Tibial artery (tissue), 4 donors: ENCODE measurements at regions not wholly inside any gene's neighbourhood (a gene's known extent, or its start where the extent isn't known, plus 50 kb on each side); places are given as distances from the start of the nearest gene placed in this dataset.

Source experiments
- DNase-seq, 2 donors: peaks; one replicate each; pipeline ENCODE4 v3.0.0-alpha.2; 2019
- H3K27ac ChIP-seq, 2 donors: fragments of 200-600 bp; sonication (generic) in 1 of 2; 1 replicate in 1 of 2; 2 replicates in 1 of 2; pipeline ENCODE4 v1.5.1; 2018 to 2019; ENCODE audit warnings: mild to moderate bottlenecking in 1 of 2
- H3K27me3 ChIP-seq, 2 donors: fragments of 200-600 bp; sonication (generic) in 1 of 2; one replicate each; pipeline versions ENCODE4 v1.5.1 to v1.6.0; 2016 to 2019
- H3K36me3 ChIP-seq, 3 donors: fragments of 200-600 bp; sonication (generic) in 2 of 3; one replicate each; pipeline ENCODE4 v1.5.1; 2016 to 2019; ENCODE audit warnings: mild to moderate bottlenecking in 2 of 3
- H3K4me1 ChIP-seq, 4 donors: fragments of 200-600 bp; sonication (generic) in 2 of 4; 1 replicate in 3 of 4; 2 replicates in 1 of 4; pipeline ENCODE4 v1.5.1; 2016 to 2019
- H3K4me3 ChIP-seq, 2 donors: fragments of 200-600 bp; sonication (generic) in 1 of 2; 1 replicate in 1 of 2; 2 replicates in 1 of 2; pipeline ENCODE4 v1.5.1; 2018 to 2019; ENCODE audit warnings: mild to moderate bottlenecking in 2 of 2
- H3K9me3 ChIP-seq, 3 donors: fragments of 200-600 bp; sonication (generic) in 1 of 3; one replicate each; pipeline ENCODE4 v1.5.1; 2016 to 2019
- intact Hi-C: fragments of 100-400 bp; cut with DNase I; formaldehyde crosslinking; loops from one replicate; pipeline ENCODE4 v1.15.0; 2023; ENCODE audit warnings: low total_unique reads
- TF ChIP-seq, protein P1 (sequence below), 2 experiments: fragments of 200-600 bp in 1 of 2; fragments of 450-650 bp in 1 of 2; IDR thresholded peaks; one replicate each; pipeline ENCODE4 v1.5.1; 2017 to 2019; ENCODE audit warnings: antibody characterized with exemption in 2 of 2, mild to moderate bottlenecking in 1 of 2, moderate library complexity in 1 of 2

DNA sequence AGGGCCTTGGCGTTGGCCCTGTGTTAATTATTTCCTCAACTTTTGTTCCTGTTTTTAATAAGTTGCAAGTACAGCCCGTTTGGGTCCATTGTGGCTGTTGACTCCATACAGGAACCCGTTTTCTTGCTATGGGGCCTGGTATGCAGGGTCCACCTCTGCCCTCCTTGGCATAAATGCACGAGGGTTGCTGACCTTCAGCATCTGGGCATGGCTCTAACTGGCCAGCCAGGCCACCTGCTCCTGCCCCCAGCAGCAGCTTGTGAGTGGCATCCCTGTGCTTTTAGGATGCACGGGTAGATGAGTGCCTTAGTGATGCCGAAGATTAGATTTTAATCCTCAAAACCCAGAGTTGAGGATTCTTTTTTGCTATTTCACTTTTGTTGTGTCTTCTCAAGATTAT is 123.2 kb downstream of the GLRX3 start:
- TF ChIP-seq, protein P1, sequence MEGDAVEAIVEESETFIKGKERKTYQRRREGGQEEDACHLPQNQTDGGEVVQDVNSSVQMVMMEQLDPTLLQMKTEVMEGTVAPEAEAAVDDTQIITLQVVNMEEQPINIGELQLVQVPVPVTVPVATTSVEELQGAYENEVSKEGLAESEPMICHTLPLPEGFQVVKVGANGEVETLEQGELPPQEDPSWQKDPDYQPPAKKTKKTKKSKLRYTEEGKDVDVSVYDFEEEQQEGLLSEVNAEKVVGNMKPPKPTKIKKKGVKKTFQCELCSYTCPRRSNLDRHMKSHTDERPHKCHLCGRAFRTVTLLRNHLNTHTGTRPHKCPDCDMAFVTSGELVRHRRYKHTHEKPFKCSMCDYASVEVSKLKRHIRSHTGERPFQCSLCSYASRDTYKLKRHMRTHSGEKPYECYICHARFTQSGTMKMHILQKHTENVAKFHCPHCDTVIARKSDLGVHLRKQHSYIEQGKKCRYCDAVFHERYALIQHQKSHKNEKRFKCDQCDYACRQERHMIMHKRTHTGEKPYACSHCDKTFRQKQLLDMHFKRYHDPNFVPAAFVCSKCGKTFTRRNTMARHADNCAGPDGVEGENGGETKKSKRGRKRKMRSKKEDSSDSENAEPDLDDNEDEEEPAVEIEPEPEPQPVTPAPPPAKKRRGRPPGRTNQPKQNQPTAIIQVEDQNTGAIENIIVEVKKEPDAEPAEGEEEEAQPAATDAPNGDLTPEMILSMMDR (IDR thresholded peaks at IDR 0.05) = no peak
- intact Hi-C loops = no loop called here
- H3K27ac ChIP-seq = no peak overlapping the region
- H3K4me1 ChIP-seq = no peaks in the 10 kb centered on the region
- no peaks in the 10 kb centered on the region for H3K36me3 ChIP-seq
- no peak overlapping the region for H3K4me3 ChIP-seq
- H3K9me3 ChIP-seq = peaks cover 0 to 19% (median 0%) of the 10 kb centered on the region in 3 donors
- H3K27me3 ChIP-seq = no peaks in the 10 kb centered on the region
- no peak for DNase-seq

DNA sequence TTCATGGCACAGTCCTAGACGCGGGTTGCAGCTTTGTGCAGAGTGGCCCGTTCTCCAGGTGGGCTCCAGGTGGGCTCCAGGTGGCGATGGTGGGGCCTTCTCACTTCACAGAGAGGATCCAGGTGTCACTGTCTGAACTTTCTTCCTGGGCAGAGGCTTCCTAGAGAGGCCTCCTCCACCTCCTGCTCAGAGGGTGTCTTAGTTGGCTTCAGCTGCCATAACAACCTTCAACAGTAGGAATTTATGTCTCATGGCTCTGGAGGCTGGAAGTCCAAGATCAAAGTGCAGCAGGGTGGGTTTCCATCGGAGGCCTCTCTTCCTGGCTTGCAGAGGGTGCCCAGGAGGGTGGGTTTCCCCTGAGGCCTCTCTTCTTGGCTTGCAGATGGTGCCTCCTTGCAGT is 125.1 kb downstream of the GLRX3 start:
- TF ChIP-seq, protein P1 (IDR thresholded peaks at IDR 0.05) = no peak
- H3K4me1 ChIP-seq = no peaks in the 10 kb centered on the region
- no peak overlapping the region for H3K27ac ChIP-seq
- DNase-seq = no peak
- no peaks in the 10 kb centered on the region for H3K27me3 ChIP-seq
- intact Hi-C loops = no loop called here
- H3K4me3 ChIP-seq = no peak overlapping the region
- no peaks in the 10 kb centered on the region for H3K36me3 ChIP-seq
- H3K9me3 ChIP-seq = peaks cover 0 to 19% (median 0%) of the 10 kb centered on the region in 3 donors

DNA sequence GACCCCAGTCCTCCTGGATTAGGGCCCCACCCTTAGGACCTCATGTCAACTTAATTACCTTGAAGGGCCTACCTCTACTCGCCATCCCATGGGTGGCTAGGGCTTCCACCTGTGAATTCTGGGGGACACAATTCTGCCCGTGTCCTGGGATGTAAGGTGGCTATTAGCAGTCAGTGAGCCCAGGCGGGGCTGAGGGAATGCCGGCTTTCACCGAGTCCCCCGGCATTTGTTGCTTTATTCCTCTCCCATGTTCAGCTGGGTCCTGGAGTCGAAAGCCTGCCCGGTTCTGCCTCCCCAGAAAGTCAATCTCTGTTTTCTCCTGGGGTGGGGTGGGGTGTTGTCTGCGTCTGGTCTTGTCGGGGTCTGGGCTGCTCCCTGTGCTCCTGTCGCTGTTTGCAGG is 125.6 kb downstream of the GLRX3 start:
- Histone ChIP-seq H3K9me3 (peaks cover 0 to 19% (median 0%) of the 10 kb centered on the region in 3 donors), H3K4me1 (no peaks in the 10 kb centered on the region), H3K36me3 (no peaks in the 10 kb centered on the region), H3K27ac (no peak overlapping the region), H3K27me3 (no peaks in the 10 kb centered on the region), H3K4me3 (no peak overlapping the region)
- no peak for DNase-seq
- TF ChIP-seq, protein P1 (IDR thresholded peaks at IDR 0.05) = no peak
- intact Hi-C loops = no loop called here

DNA sequence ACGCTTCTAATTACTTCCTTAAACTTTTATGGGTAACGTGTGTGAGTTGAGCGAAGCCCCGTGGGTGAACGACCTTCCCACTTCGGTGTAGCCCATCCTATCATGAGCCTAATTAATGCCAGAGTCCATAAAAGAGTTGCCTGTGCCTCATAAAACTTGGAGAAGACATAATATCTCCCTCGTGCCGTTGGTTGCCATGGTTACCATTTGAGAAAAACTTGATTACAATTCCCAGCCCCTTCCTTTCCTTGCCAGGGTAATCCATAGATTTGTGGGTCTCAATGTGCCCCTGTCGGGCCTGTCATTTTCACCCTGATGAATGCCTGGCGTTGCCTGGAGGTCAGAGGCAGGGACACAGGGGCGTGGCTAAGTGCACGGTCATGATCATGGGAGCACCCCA is 127.1 kb downstream of the GLRX3 start:
- no peak for DNase-seq
- TF ChIP-seq, protein P1 (IDR thresholded peaks at IDR 0.05) = no peak
- Histone ChIP-seq H3K27ac (no peak overlapping the region), H3K27me3 (no peaks in the 10 kb centered on the region), H3K36me3 (no peaks in the 10 kb centered on the region), H3K4me3 (no peak overlapping the region), H3K4me1 (no peaks in the 10 kb centered on the region), H3K9me3 (peaks cover 0 to 22% (median 0%) of the 10 kb centered on the region in 3 donors)
- intact Hi-C loops = no loop called here

DNA sequence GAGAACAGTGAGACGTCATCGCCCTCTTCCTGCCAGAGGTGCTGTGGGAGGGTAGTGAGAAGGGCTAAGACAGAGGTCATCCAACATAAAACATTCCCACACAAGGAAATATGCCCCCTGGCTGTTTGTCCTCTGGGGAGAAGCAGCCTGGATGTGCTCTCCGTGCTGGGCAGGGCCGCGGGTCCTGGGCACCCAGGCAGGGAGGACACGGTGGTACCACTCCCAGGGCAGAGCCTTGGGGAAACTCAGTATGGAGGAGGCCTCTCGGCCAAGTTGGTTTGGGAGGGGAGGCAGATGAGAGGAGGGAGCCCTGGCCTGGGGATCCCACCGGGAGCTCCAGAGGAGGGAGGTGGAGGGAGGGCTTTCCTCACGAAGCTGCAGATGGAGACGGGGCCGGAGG is 129.4 kb downstream of the GLRX3 start:
- no peak overlapping the region for H3K27ac ChIP-seq
- H3K4me3 ChIP-seq = no peak overlapping the region
- H3K4me1 ChIP-seq = no peaks in the 10 kb centered on the region
- no peak for DNase-seq
- no peaks in the 10 kb centered on the region for H3K36me3 ChIP-seq
- intact Hi-C loops = no loop called here
- H3K9me3 ChIP-seq = peaks cover 0 to 28% (median 0%) of the 10 kb centered on the region in 3 donors
- no peaks in the 10 kb centered on the region for H3K27me3 ChIP-seq
- TF ChIP-seq, protein P1 (IDR thresholded peaks at IDR 0.05) = no peak
